Psoas muscle (tissue), 7 donors: ENCODE measurements at regions not wholly inside any gene's neighbourhood (a gene's known extent, or its start where the extent isn't known, plus 50 kb on each side); places are given as distances from the start of the nearest gene placed in this dataset.

Experiments used
- ATAC-seq, 4 donors: fragments of 200-7000 bp; cut with Tn5 transposase; one replicate each; pipeline ENCODE4 v1.9.1; 2020; ENCODE audit warnings: moderate library complexity in 3 of 4, mild to moderate bottlenecking in 2 of 4
- DNase-seq, 2 donors: peaks; one replicate each; pipeline ENCODE4 v3.0.0-alpha.2; 2020
- H3K27ac ChIP-seq: fragments of 200-600 bp; one replicate; pipeline ENCODE4 v1.8.0; 2022
- H3K27me3 ChIP-seq, 3 donors: fragments of 200-600 bp in 1 of 3; one replicate each; pipeline versions ENCODE4 v1.6.1 to v1.8.0; 2013 to 2022; ENCODE audit warnings: low read length in 2 of 3, mild to moderate bottlenecking in 2 of 3, moderate library complexity in 1 of 3; ENCODE audit not compliant: insufficient read depth in 3 of 3
- H3K36me3 ChIP-seq, 2 donors: fragments of 200-600 bp in 1 of 2; one replicate each; pipeline versions ENCODE4 v1.6.1 to v1.8.0; 2013 to 2022; ENCODE audit warnings: low read depth in 1 of 2, mild to moderate bottlenecking in 1 of 2, moderate library complexity in 1 of 2; ENCODE audit not compliant: insufficient read depth in 1 of 2
- H3K4me1 ChIP-seq: fragments of 200-600 bp; one replicate; pipeline ENCODE4 v1.8.0; 2022
- H3K4me3 ChIP-seq: fragments of 200-600 bp; one replicate; pipeline ENCODE4 v1.8.0; 2022; ENCODE audit warnings: mild to moderate bottlenecking
- H3K9me3 ChIP-seq: fragments of 200-600 bp; one replicate; pipeline ENCODE4 v1.8.0; 2022
- CTCF ChIP-seq: fragments of 200-600 bp; IDR thresholded peaks from one replicate; pipeline ENCODE4 v1.8.0; 2022; ENCODE audit warnings: antibody characterized with exemption
- WGBS, 3 donors: extraction: QIAGEN DNeasy Blood & Tissue Kit; methylation state at CpG; one replicate each; pipeline versions ENCODE4 v1.1.6 to v1.1.7; 2013; 5-methylcytosine and 5-hydroxymethylcytosine counted together
- intact Hi-C, 2 donors: fragments of 100-400 bp; cut with DNase I; formaldehyde crosslinking; loops; one replicate each; pipeline versions ENCODE4 v1.11.0 to v1.14.2; 2022
- donor health status: healthy with polysubstance abuse.
- donor health status: DM: no; HTN: no; CAD: no; lungs with moderate emphysema.
- donor health status: Bipolar disorder and iron deficiency.
- donor health status: healthy.
- donor health status: DM: yes; HTN: yes; CAD: no.
- donor health status: DM: no; HTN: no; CAD: no.
- donor health status: DM: yes; HTN: yes; CAD: no.

GRCh38 chr2:43071599-43072550 is 154.5 kb downstream of the ZFP36L2 start:
- Histone ChIP-seq H3K4me3 (no peak overlapping the region), H3K4me1 (peaks cover 55% of the 10 kb centered on the region), H3K36me3 (no peaks in the 10 kb centered on the region), H3K9me3 (no peaks in the 10 kb centered on the region), H3K27ac (peak overlapping the region; percentile 28), H3K27me3 (no peaks in the 10 kb centered on the region)
- DNase-seq (peak; percentile 79 to 85), ATAC-seq (peak in 3 of 4 donors; percentile 17 to 28 (median 19))
- WGBS, 3 donors: 46 to 59% (median 50%) methylated on average over 15 to 16 of the region's 16 CpGs
- no peak for TF ChIP-seq CTCF
- intact Hi-C loops: no loop called here

GRCh38 chr2:43070676-43071502 is 155.5 kb downstream of the ZFP36L2 start:
- Histone ChIP-seq H3K27ac (peak overlapping the region; percentile 28), H3K9me3 (no peaks in the 10 kb centered on the region), H3K36me3 (no peaks in the 10 kb centered on the region), H3K4me1 (peaks cover 50% of the 10 kb centered on the region), H3K4me3 (no peak overlapping the region), H3K27me3 (no peaks in the 10 kb centered on the region)
- peak in 2 of 4 donors; percentile 32 to 34 for ATAC-seq
- peak in 1 of 2 donors; percentile 73 for DNase-seq
- WGBS, 3 donors: 72 to 84% (median 73%) methylated on average over 15 of the region's 15 CpGs
- TF ChIP-seq CTCF: no peak
- intact Hi-C loops: no loop called here

GRCh38 chr2:43070030-43070429 is 156.4 kb downstream of the ZFP36L2 start:
- ATAC-seq (peak in 2 of 4 donors; percentile 23 to 40), DNase-seq (peak; percentile 63 to 83)
- H3K9me3 ChIP-seq: no peaks in the 10 kb centered on the region
- 47 to 66% (median 47%) methylated on average over 3 of the region's 3 CpGs for WGBS, 3 donors
- H3K27ac ChIP-seq: peak overlapping the region; percentile 28
- no peaks in the 10 kb centered on the region for H3K27me3 ChIP-seq
- H3K36me3 ChIP-seq: no peaks in the 10 kb centered on the region
- intact Hi-C loops: no loop called here
- TF ChIP-seq CTCF: no peak
- no peak overlapping the region for H3K4me3 ChIP-seq
- peaks cover 43% of the 10 kb centered on the region for H3K4me1 ChIP-seq

GRCh38 chr2:43068631-43069517 is 157.5 kb downstream of the ZFP36L2 start:
- Histone ChIP-seq H3K4me3 (no peak overlapping the region), H3K36me3 (no peaks in the 10 kb centered on the region), H3K4me1 (peaks cover 32% of the 10 kb centered on the region), H3K27ac (no peak overlapping the region), H3K27me3 (no peaks in the 10 kb centered on the region), H3K9me3 (no peaks in the 10 kb centered on the region)
- no peak for ATAC-seq
- 86 to 90% (median 89%) methylated on average over 16 of the region's 16 CpGs for WGBS, 3 donors
- no peak for DNase-seq
- TF ChIP-seq CTCF: no peak
- intact Hi-C loops: loop anchor here in 1 of 2 donors (5.0 kb wide), 1 partner anchor 92 kb away; no protein-coding TSS in a partner anchor
